ENCODE measurements at regions not wholly inside any gene's neighbourhood (a gene's known extent, or its start where the extent isn't known, plus 50 kb on each side); places are given as distances from the start of the nearest gene placed in this dataset.

- POLR2A ChIA-PET: no interaction called here
- Histone ChIP-seq H3K9me2 (ENCODE audit: insufficient read depth, low read length) (no peaks in the 10 kb centered on the region), H3K36me3 (ENCODE audit: insufficient read depth, low read length) (no peaks in the 10 kb centered on the region), H3K4me1 (ENCODE audit: insufficient read depth, low read length, poor library complexity, severe bottlenecking) (no peaks in the 10 kb centered on the region), H3K4me2 (ENCODE audit: low read length) (no peak overlapping the region), H3K27ac (ENCODE audit: low read depth, low read length, poor library complexity, severe bottlenecking) (no peak overlapping the region), H2AFZ (ENCODE audit: low read length) (no peak overlapping the region), H3K79me2 (ENCODE audit: insufficient read depth, low read depth, low read length) (no peaks in the 10 kb centered on the region), H4K20me1 (ENCODE audit: insufficient read depth, low read length) (no peaks in the 10 kb centered on the region), H3K4me3 (ENCODE audit: low read depth, low read length, poor library complexity, severe bottlenecking) (no peak overlapping the region), H3K9me3 (ENCODE audit: low read length) (no peaks in the 10 kb centered on the region)
- CTCF ChIA-PET (ENCODE audit: unreplicated experiment): no interaction called here
- intact Hi-C loops (cut with micrococcal nuclease; ENCODE audit: unreplicated experiment): no loop called here
- BruUV-seq (replicated peaks): no TSS peak
- DNase-seq (ENCODE audit: low spot score): no peak
- TF ChIP-seq EZH2phosphoT487 (IDR thresholded peaks at IDR 0.05; ENCODE audit: borderline replicate concordance, low read depth, low read length): no peak
- TF ChIP-seq CTCF (conservative IDR thresholded peaks at IDR 0.05; ENCODE audit: low read length): no peak
Observed at GRCh38 chr2:192369969-192370368, 175.2 kb upstream of the TMEFF2 start.

DNA sequence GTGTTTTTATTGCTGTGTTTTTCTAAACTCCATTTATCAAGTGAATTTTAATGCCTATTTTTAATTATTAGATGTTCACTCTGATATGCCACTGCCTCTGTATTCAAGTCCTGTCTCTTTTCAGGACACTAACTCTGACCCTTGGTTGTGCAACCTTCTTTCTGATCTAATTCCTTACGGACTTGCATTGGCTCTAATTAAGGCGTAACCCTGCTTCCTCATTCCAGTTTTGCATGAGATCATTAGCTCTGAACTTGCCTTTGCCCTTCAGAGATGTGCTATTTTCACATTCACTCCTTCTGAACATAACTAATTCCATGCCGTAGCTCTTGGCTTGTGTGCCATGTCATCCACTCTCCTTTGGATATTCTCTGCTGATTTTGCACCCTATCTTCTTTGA is 162.5 kb upstream of the TMEFF2 start:
- Histone ChIP-seq H3K4me3 (ENCODE audit: low read depth, low read length, poor library complexity, severe bottlenecking) (no peak overlapping the region), H2AFZ (ENCODE audit: low read length) (no peak overlapping the region), H3K9me2 (ENCODE audit: insufficient read depth, low read length) (no peaks in the 10 kb centered on the region), H3K27ac (ENCODE audit: low read depth, low read length, poor library complexity, severe bottlenecking) (no peak overlapping the region), H3K79me2 (ENCODE audit: insufficient read depth, low read depth, low read length) (no peaks in the 10 kb centered on the region), H3K36me3 (ENCODE audit: insufficient read depth, low read length) (no peaks in the 10 kb centered on the region), H3K4me1 (ENCODE audit: insufficient read depth, low read length, poor library complexity, severe bottlenecking) (no peaks in the 10 kb centered on the region), H3K9me3 (ENCODE audit: low read length) (no peaks in the 10 kb centered on the region), H3K4me2 (ENCODE audit: low read length) (no peak overlapping the region), H4K20me1 (ENCODE audit: insufficient read depth, low read length) (no peaks in the 10 kb centered on the region)
- ChIA-PET CTCF (ENCODE audit: unreplicated experiment) (no interaction called here), POLR2A (no interaction called here)
- no peak for TF ChIP-seq CTCF (conservative IDR thresholded peaks at IDR 0.05; ENCODE audit: low read length)
- no peak for DNase-seq (ENCODE audit: low spot score)
- no TSS peak for BruUV-seq (replicated peaks)
- intact Hi-C loops (cut with micrococcal nuclease; ENCODE audit: unreplicated experiment): no loop called here

GRCh38 chr2:192354512-192355244 is 159.9 kb upstream of the TMEFF2 start:
- BruUV-seq (replicated peaks): no TSS peak
- Histone ChIP-seq H3K9me2 (ENCODE audit: insufficient read depth, low read length) (no peaks in the 10 kb centered on the region), H3K27ac (ENCODE audit: low read depth, low read length, poor library complexity, severe bottlenecking) (no peak overlapping the region)

More at GRCh38 chr2:192354512-192355244, 159.9 kb upstream of the TMEFF2 start:
- H3K4me2 ChIP-seq (ENCODE audit: low read length): no peak overlapping the region
- H2AFZ ChIP-seq (ENCODE audit: low read length): no peak overlapping the region
- no peaks in the 10 kb centered on the region for H3K4me1 ChIP-seq (ENCODE audit: insufficient read depth, low read length, poor library complexity, severe bottlenecking)
- no peaks in the 10 kb centered on the region for H4K20me1 ChIP-seq (ENCODE audit: insufficient read depth, low read length)
- H3K36me3 ChIP-seq (ENCODE audit: insufficient read depth, low read length): no peaks in the 10 kb centered on the region
- no peak for TF ChIP-seq EZH2phosphoT487 (IDR thresholded peaks at IDR 0.05; ENCODE audit: borderline replicate concordance, low read depth, low read length)
- TF ChIP-seq CTCF (conservative IDR thresholded peaks at IDR 0.05; ENCODE audit: low read length): no peak
- ChIA-PET CTCF (ENCODE audit: unreplicated experiment) (interaction anchor here (0.5 kb wide), 1 partner anchor 144 kb away, joined by 3 read pairs; no protein-coding TSS in a partner anchor), POLR2A (no interaction called here)
- intact Hi-C loops (cut with micrococcal nuclease; ENCODE audit: unreplicated experiment): no loop called here
- no peaks in the 10 kb centered on the region for H3K9me3 ChIP-seq (ENCODE audit: low read length)
- no peak for DNase-seq (ENCODE audit: low spot score)
- H3K79me2 ChIP-seq (ENCODE audit: insufficient read depth, low read depth, low read length): no peaks in the 10 kb centered on the region
- no peak overlapping the region for H3K4me3 ChIP-seq (ENCODE audit: low read depth, low read length, poor library complexity, severe bottlenecking)
